Stimulated activated CD8-positive, alpha-beta memory T cell treated with anti-CD3 and anti-CD28 coated beads, Interleukin-12 subunit alpha, Interleukin-12 subunit beta, amount 100 ng/mL, for 24 hours (primary cell): ENCODE measurements at regions not wholly inside any gene's neighbourhood (a gene's known extent, or its start where the extent isn't known, plus 50 kb on each side); places are given as distances from the start of the nearest gene placed in this dataset.

ENCODE experiments used
- DNase-seq: peaks from one replicate; pipeline ENCODE4 v3.0.0-alpha.2; 2020; ENCODE audit errors: extremely low read depth

GRCh38 chr9:693201-694091 lies 148.1 kb upstream of the DMRT1 start:
- no peak for DNase-seq

DNA sequence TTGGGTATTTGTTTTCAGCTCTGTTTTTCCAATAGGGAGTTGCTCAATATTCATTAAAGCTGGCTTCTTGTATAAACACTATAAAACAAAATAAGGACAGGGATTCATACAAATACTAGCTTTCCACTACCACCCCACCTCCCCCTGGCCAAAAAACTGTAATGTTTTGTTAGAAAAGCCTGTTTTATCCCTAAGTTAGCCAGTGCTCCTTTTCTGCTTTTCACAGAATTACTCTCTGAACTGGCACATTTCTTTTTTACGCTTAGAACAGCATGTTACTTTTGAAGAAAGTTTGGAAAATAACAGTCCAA lies 147.4 kb upstream of the DMRT1 start:
- no peak for DNase-seq

- DNase-seq, result no peak
Measured at GRCh38 chr9:694403-695154, 146.9 kb upstream of the DMRT1 start.

DNA sequence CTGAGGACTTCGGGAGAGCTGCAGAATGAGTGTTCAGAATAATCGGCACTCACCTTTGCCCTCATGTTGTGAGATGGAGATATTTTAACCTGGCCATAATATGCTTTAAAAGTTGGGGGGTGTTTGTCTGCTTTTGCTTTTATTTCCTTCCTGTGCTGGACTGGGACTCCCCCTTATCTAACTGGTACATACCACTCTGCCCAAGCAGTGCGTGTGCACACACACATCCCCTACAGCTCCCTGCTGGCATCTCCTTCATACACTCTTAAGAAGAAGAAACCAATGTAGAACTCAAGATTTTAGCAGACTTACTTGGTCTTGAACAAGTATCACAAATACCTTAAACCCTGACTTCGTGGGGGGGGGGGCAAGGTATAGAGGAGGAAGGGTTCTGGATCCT lies 146.2 kb upstream of the DMRT1 start:
- no peak for DNase-seq

DNA sequence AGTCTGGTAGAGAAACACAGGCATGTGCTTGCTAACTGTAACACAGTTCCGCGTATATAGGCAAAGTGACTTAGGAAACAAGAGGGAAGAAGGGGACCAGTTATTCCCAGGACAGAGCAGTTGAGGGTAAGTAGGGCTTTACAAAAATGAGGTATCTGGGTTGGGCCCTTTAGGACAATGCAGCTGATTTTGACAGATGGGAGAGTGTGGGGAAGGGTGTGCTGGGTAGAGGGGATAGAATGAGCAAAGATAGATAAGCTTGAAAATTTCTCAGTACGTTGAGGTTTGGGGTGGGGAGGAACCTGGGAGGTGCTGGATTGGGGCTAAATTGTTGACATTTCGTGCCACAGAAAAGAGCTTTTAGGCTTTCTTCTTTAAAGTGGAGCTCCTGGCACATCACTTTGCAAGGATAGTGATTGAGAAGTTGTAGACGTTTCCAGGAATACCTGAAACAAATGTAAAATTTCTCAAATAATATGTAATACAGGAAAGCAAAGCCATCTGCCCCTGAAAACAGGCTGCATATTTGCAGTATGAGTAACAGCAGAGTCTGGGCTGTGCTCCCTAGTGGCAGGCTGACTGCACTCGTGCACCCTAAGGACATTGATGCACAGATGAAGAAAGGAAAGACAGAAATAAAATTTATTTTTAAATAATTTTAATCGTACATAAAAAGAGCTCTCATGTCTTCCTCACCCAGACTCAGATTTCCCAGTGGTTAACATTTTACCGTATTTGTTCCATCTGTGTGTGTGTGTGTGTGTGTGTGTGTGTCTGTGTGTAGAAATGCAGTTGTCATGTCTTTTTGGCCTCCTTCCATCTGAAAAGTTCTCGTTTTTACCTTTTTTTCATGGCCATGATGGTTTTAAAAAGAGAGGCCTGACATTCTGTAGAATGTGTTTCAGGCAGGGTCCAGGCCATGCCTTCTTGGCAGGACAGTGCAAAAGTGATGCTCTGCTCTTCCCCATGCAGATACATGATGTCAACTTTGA lies 144.9 kb upstream of the DMRT1 start:
- no peak for DNase-seq

- no peak for DNase-seq
Measured at GRCh38 chr9:698276-698675, 143.2 kb upstream of the DMRT1 start.

GRCh38 chr9:698954-699353 lies 142.5 kb upstream of the DMRT1 start:
- DNase-seq, result no peak

- no peak for DNase-seq
Measured at GRCh38 chr9:699396-699795, 142.1 kb upstream of the DMRT1 start.

DNA sequence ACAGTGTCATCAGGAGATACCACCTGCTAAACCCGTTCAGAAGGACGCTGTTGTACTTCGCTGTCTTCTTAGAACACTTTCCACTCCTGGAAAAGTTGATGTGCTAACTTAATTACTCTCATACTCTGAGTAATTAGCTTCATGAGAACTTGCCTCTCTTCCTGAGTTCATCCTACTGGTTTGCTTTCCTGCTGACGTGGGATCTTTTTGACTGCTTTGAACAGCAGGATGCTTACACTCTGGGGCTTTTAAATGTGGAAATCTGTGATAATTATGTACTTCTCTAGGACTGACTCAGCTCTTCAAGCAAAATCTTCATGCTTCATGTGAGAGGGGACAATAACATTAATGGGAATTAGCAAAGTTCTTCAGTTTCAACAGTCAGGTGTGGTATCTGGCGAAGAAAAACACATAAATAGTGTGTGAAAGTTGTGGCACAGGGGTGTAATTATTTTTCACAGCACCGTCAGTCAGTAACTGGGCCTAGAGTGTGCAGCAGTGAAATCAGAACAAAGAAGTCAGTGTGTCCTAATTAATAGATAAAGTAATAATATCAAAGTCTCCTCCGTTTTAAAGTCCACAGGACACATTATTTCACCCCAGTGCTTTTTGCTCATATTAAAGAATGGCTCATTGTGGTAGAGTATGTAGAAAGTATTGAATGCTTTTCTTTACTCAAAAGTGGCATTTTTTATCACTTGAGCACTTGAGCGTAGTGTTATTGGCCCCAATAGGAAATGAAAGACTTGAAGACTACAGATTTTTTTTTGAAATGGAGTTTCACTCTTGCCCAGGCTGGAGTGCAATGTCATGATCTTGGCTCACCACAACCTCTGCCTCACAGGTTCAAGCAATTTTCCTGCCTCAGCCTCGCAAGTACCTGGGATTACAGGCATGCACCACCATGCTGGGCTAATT lies 140.9 kb upstream of the DMRT1 start:
- DNase-seq, result no peak

DNA sequence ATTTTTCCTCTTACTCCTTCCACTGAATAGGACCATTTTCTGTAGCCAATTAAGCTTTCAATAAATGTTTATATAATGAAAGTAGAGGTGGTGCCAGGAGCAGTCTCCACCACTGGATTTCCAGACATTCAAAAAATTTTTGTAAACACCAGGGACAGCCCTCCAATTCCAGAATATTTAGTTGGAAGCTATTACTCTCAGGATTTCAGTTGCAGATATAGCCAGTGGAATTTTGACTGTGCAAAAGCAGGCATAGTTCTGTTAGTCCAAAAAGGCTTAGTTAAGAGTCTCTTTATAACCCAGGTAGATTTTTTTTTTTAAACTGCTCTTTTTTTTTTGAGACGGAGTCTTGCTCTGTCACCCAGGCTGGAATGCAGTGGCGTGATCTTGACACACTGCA lies 138.1 kb upstream of the DMRT1 start:
- no peak for DNase-seq

- no peak for DNase-seq
Measured at GRCh38 chr9:706073-706472, 135.4 kb upstream of the DMRT1 start.

GRCh38 chr9:706606-707459 lies 134.7 kb upstream of the DMRT1 start:
- no peak for DNase-seq

DNA sequence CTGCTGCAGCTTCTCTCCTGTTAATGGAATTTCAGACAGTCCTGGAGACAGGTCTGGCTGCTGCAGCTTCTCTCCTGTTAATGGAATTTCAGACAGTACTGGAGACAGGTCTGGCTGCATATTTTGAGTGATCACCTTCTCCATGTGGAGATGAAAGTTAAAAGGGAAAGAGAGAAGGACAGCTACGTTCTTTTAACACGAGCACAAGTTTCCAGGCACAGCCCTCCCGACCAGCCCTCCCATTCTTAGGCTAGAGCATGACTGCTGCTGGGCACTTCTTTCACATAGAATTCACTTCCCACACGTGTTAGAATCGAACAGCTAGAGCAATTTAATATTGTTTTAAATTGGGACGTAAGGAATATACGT lies 133.3 kb upstream of the DMRT1 start:
- DNase-seq, result no peak

DNA sequence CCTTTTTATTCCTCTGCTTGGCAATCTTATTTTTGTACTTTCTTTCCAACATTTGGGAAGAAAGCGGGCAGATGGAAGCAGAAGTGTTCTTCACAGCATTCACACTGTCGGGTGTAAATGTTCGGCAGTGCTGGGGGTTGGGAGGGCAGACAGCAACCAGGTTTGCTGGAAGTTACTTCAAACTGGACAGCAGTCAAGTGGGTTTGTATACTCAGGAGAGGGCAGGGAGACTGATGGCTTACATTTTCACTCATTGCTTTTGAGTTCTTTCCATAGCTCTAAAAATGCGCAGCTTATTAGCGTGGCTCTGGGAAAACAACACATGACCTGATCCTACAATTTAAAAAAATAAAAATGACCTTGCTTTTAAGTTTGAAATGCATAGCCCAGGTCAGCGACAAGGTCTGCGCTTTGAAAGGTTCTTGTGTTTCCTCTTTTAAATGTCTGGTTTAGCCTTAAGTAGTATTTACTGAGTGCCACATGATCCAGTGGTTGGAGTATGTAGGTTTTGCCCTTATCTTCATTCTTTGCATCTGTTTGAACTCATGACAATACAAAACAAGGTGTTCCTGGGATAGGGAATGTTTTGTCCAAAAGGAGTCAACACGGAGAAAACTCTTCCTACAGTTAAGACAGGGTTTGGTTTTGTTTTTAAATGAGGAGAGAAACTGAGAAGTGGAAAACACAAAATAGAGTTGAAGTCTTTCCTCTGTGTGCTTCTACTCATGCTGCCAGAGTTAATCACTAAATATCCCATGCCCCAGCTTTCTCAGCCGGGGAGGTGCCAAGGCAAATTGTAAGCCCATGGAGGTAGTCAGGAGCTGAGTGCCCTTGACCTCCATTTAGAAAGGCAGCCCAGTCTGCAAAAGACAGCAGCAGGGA lies 132.7 kb upstream of the DMRT1 start:
- DNase-seq, result no peak

DNA sequence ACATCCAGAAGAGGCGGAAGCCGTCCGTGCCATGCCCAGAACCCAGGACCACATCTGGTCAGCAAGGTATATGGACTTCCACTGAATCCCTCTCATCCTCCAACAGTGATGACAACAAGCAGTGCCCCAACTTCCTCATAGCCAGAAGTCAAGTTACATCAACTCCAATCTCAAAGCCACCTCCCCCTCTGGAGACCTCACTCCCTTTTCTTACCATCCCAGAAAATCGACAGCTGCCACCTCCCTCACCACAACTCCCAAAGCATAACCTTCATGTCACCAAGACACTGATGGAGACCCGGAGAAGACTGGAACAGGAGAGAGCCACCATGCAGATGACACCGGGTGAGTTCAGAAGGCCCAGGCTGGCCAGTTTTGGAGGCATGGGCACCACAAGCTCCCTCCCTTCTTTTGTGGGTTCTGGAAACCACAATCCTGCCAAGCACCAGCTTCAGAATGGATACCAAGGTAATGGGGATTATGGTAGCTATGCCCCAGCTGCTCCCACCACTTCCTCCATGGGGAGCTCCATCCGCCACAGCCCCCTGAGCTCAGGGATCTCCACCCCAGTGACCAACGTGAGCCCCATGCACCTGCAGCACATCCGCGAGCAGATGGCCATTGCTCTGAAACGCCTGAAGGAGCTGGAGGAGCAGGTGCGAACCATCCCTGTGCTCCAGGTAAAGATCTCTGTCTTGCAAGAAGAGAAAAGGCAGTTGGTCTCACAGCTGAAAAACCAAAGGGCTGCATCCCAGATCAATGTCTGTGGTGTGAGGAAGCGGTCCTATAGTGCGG lies 130.3 kb upstream of the DMRT1 start:
- DNase-seq, result no peak

GRCh38 chr9:711761-712553 lies 129.5 kb upstream of the DMRT1 start:
- DNase-seq, result no peak

DNA sequence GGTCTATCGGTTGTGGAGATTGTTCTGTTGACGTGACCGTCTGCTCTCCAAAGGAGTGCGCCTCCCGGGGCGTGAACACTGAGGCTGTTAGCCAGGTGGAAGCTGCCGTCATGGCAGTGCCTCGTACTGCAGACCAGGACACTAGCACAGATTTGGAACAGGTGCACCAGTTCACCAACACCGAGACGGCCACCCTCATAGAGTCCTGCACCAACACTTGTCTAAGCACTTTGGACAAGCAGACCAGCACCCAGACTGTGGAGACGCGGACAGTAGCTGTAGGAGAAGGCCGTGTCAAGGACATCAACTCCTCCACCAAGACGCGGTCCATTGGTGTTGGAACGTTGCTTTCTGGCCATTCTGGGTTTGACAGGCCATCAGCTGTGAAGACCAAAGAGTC lies 128.9 kb upstream of the DMRT1 start:
- no peak for DNase-seq

DNA sequence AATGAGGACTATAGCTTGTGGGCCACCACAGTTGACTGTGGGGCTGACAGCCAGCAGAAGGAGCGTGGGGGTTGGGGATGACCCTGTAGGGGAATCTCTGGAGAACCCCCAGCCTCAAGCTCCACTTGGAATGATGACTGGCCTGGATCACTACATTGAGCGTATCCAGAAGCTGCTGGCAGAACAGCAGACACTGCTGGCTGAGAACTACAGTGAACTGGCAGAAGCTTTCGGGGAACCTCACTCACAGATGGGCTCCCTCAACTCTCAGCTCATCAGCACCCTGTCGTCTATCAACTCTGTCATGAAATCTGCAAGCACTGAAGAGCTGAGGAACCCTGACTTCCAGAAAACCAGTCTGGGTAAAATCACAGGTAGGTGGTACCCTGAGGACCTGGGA lies 128.4 kb upstream of the DMRT1 start:
- no peak for DNase-seq
